MM.1S (cell line): ENCODE measurements at regions not wholly inside any gene's neighbourhood (a gene's known extent, or its start where the extent isn't known, plus 50 kb on each side); places are given as distances from the start of the nearest gene placed in this dataset.
"Not testable (repeated sequence)": the region's sequence is repeated elsewhere in the genome, so short reads cannot be mapped to it uniquely, and the experiment has no call there.

Experiments used
- DNase-seq: peaks from one replicate; pipeline ENCODE4 v3.0.0-alpha.2; 2015
- H2AFZ ChIP-seq: fragments of 300-600 bp; sonication (generic); 2 replicates; pipeline ENCODE4 v1.6.0; 2016; ENCODE audit warnings: antibody characterized with exemption, low read length
- H3F3A ChIP-seq: fragments of 300-600 bp; sonication (generic); 2 replicates; pipeline ENCODE4 v1.6.1; 2016; ENCODE audit warnings: mild to moderate bottlenecking, antibody characterized with exemption, low read length, moderate library complexity, mixed read lengths; ENCODE audit not compliant: insufficient read depth
- H3K27ac ChIP-seq: fragments of 300-600 bp; sonication (generic); 2 replicates; pipeline ENCODE4 v1.5.1; 2016; ENCODE audit warnings: mild to moderate bottlenecking, low read length
- H3K27me3 ChIP-seq: fragments of 300-600 bp; sonication (generic); replicated peaks from 2 replicates; pipeline ENCODE4 v1.6.0; 2016; ENCODE audit warnings: low read length; ENCODE audit not compliant: insufficient read depth
- H3K36me3 ChIP-seq: fragments of 300-600 bp; sonication (generic); replicated peaks from 2 replicates; pipeline ENCODE4 v1.6.1; 2016; ENCODE audit warnings: mild to moderate bottlenecking, low read length, mixed read lengths; ENCODE audit not compliant: insufficient read depth
- H3K4me1 ChIP-seq: fragments of 300-600 bp; sonication (generic); 2 replicates; pipeline ENCODE4 v1.6.1; 2016; ENCODE audit warnings: low read length, mixed read lengths
- H3K4me2 ChIP-seq: fragments of 300-600 bp; sonication (generic); 2 replicates; pipeline ENCODE4 v1.6.0; 2016; ENCODE audit warnings: low read depth, low read length
- H3K4me3 ChIP-seq: fragments of 300-600 bp; sonication (generic); 2 replicates; pipeline ENCODE4 v1.5.1; 2016; ENCODE audit warnings: low read length, mixed read lengths
- H3K79me2 ChIP-seq: fragments of 300-600 bp; sonication (generic); 2 replicates; pipeline ENCODE4 v1.6.1; 2016; ENCODE audit warnings: mixed run types, low read length, mixed read lengths
- H3K9ac ChIP-seq: fragments of 300-600 bp; sonication (generic); 2 replicates; pipeline ENCODE4 v1.6.1; 2016; ENCODE audit warnings: low read length, mixed read lengths
- H3K9me2 ChIP-seq: fragments of 300-600 bp; sonication (generic); replicated peaks from 2 replicates; pipeline ENCODE4 v1.6.1; 2016; ENCODE audit warnings: mild to moderate bottlenecking, low read length, mixed read lengths; ENCODE audit not compliant: insufficient read depth
- H3K9me3 ChIP-seq: fragments of 300-600 bp; sonication (generic); replicated peaks from 2 replicates; pipeline ENCODE4 v1.6.1; 2016; ENCODE audit warnings: mild to moderate bottlenecking, low read length, mixed read lengths; ENCODE audit not compliant: insufficient read depth
- H4K20me1 ChIP-seq: fragments of 300-600 bp; sonication (generic); 2 replicates; pipeline ENCODE4 v1.6.1; 2016; ENCODE audit warnings: mild to moderate bottlenecking, low read length, moderate library complexity, mixed read lengths; ENCODE audit not compliant: insufficient read depth
- CTCF ChIP-seq: fragments of 300-600 bp; sonication (generic); IDR thresholded peaks from 2 replicates; pipeline ENCODE4 v1.5.1; 2016; ENCODE audit warnings: antibody characterized with exemption, low read length, mixed read lengths

DNA sequence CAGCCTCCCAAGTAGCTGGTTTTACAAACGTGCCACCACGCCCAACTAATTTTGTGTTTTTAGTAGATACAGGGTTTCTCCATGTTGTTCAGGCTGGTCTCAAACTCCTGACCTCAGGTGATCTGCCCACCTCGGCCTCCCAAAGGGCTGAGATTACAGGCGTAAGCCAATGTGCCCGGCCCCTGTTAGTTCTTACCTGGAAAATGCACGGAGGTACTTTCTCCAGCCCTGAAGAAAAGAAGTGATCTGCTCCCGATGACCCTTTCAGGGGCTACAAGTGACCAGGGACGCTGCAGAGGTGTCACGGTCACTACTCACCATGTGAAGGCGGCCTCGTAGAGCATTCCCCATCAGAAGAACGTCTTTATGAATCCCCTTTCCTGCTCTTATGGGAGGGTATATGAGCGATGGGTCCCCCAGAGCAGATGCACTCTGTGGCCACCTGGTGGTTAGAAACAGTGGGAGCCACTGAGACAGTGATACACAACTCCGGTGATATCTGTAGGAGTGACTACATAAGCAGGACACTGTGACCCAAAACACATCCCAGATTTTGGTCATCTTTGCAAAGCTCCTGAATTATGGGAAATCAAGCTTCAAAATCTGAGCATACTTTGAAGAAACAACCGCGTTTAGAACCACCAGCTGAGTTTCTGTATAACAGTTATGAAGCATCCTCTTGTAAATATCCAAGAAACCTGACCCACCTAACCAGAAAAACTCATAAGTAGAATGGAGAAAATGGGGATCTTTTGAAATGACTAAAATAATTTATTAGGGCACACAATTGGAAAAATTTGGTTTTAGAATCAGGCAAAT is 102.7 kb upstream of the NBPF11 start:
- H3K4me3 ChIP-seq, H3F3A ChIP-seq, H3K27ac ChIP-seq, H3K9me3 ChIP-seq, H3K9ac ChIP-seq, H3K27me3 ChIP-seq, H3K4me1 ChIP-seq, H3K36me3 ChIP-seq, H3K9me2 ChIP-seq, H3K79me2 ChIP-seq, H4K20me1 ChIP-seq: not testable (repeated sequence)
- peak overlapping the region; percentile 38; the same call in 1 of the 2 replicates for H3K4me2 ChIP-seq
- H2AFZ ChIP-seq, result peak overlapping the region; percentile 65; the same call in 1 of the 2 replicates
- DNase-seq, result peak; percentile 44
- TF ChIP-seq CTCF, result peak; percentile 75

- H3K27ac ChIP-seq, H3K9ac ChIP-seq, H3K4me3 ChIP-seq, H3K4me1 ChIP-seq, H4K20me1 ChIP-seq, H3K9me2 ChIP-seq, H3K27me3 ChIP-seq, DNase-seq, H2AFZ ChIP-seq, H3F3A ChIP-seq, H3K79me2 ChIP-seq, H3K9me3 ChIP-seq, H3K4me2 ChIP-seq, H3K36me3 ChIP-seq: not testable (repeated sequence)
These were observed 101.7 kb upstream of the NBPF11 start for GRCh38 chr1:148253808-148254207.

- not testable (repeated sequence) for H2AFZ ChIP-seq, H3K79me2 ChIP-seq, H3K27ac ChIP-seq, H3F3A ChIP-seq, H3K9me2 ChIP-seq, H3K9ac ChIP-seq, DNase-seq, H3K9me3 ChIP-seq, H4K20me1 ChIP-seq, H3K4me3 ChIP-seq, H3K4me1 ChIP-seq, H3K27me3 ChIP-seq, H3K4me2 ChIP-seq, H3K36me3 ChIP-seq
These were observed 96.7 kb upstream of the NBPF11 start for GRCh38 chr1:148248798-148249197.

DNA sequence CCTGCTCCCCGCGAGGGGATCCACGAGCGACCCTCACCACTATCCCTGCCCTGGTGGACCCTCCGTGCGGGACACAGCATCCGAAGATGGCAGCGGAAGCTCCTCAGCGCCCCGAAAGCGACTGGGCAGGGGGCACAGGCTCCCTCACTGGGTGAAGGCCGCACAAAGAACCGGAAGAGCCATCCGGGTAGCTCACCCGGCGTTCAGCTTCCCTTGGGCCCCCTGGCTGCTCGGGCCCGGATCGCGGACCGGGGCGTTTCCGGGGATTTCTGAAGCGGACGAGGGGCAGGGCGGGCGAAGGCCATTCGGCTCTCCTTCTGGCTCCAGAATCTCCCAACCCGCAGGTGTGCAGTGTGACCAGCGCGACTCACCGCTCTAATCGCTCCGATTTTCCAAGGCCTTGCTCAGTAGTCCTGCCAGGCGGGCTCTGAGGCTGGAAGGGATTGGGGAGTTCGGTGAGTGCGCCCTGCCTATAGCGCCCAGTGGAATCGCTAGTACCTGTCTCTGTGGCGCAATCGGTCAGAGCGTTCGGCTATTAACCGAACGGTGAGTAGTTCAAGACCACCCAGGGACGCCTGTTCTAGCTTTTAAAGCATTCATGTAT is 94.3 kb upstream of the NBPF11 start:
- not testable (repeated sequence) for H3K79me2 ChIP-seq, H3K9ac ChIP-seq, H2AFZ ChIP-seq, H3K27ac ChIP-seq, H3K36me3 ChIP-seq, H3F3A ChIP-seq, H4K20me1 ChIP-seq, H3K4me2 ChIP-seq, H3K4me3 ChIP-seq, H3K4me1 ChIP-seq, H3K27me3 ChIP-seq, H3K9me3 ChIP-seq, H3K9me2 ChIP-seq, DNase-seq

DNA sequence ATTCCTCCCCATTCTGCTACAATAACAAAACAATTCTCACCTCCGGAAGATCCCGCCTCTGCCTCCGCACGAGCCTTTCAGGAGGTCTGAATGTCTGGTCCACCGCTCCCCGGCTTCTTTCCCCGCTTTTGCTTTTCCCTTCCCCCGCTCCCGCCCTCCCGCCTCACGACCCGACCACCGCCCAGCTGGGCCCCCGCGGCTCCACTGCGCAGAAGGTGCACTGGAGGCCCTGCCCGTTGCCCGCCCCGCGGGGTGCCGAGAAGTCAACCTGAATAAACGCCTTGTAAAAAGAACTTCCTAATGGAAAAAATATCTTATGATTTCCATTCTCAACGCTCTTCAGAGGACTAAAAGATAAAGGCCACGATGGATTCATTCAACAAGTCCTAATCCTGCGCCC is 93.8 kb upstream of the NBPF11 start:
- H3K27me3 ChIP-seq, H3K4me3 ChIP-seq: not testable (repeated sequence)

DNA sequence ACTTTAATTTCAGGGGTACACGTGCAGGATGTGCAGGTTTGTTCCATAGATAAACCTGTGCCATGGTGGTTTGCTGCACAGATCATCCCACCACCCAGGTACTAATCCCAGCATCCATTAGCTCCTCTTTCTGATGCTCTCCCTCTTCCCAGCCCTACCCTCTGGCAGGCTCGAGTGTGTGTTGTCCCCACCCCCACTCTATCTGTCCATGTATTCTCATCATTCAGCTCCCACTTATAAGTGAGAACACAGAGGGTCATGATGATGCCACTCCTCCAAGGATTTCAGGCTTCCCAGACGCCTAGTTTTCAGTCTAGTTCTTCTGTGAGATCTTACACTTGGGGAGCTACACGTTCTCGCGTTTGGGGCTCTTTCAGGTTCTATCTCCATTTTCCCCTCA is 93.4 kb upstream of the NBPF11 start:
- not testable (repeated sequence) for DNase-seq, H2AFZ ChIP-seq, H3K4me1 ChIP-seq, H3K9ac ChIP-seq, H3K9me2 ChIP-seq, H3K36me3 ChIP-seq, H4K20me1 ChIP-seq, H3K27ac ChIP-seq, H3K4me2 ChIP-seq, H3K79me2 ChIP-seq, H3K4me3 ChIP-seq, H3K27me3 ChIP-seq, H3F3A ChIP-seq, H3K9me3 ChIP-seq

More for the DNA sequence above, 93.8 kb upstream of the NBPF11 start:
- not testable (repeated sequence) for H3K9me2 ChIP-seq, H2AFZ ChIP-seq, H3F3A ChIP-seq, H3K79me2 ChIP-seq, H3K4me2 ChIP-seq, H3K27ac ChIP-seq, H3K9me3 ChIP-seq, DNase-seq, H3K9ac ChIP-seq, H3K36me3 ChIP-seq, H3K4me1 ChIP-seq, H4K20me1 ChIP-seq

- H3K9ac ChIP-seq, result not testable (repeated sequence)
These were observed 81.2 kb upstream of the NBPF11 start for GRCh38 chr1:148233250-148233649.

More at GRCh38 chr1:148233250-148233649, 81.2 kb upstream of the NBPF11 start:
- not testable (repeated sequence) for H3K4me3 ChIP-seq, DNase-seq, H3K9me2 ChIP-seq, H3K4me2 ChIP-seq, H3K79me2 ChIP-seq, H3K36me3 ChIP-seq, H4K20me1 ChIP-seq, H3F3A ChIP-seq, H3K4me1 ChIP-seq, H3K27me3 ChIP-seq, H2AFZ ChIP-seq, H3K9me3 ChIP-seq, H3K27ac ChIP-seq
